Panc1 (cell line): ENCODE measurements at regions not wholly inside any gene's neighbourhood (a gene's known extent, or its start where the extent isn't known, plus 50 kb on each side); places are given as distances from the start of the nearest gene placed in this dataset.

Source experiments
- CTCF ChIP-seq: fragments of 450-650 bp; IDR thresholded peaks from 2 replicates; pipeline ENCODE4 v1.5.1; 2017; ENCODE audit warnings: mild to moderate bottlenecking
- REST ChIP-seq, 2 experiments: IDR thresholded peaks; 2 replicates each; pipeline ENCODE4 v1.6.1; 2011 to 2012; ENCODE audit warnings: low read depth in 2 of 2, control low read depth in 1 of 2, low read length in 1 of 2, mild to moderate bottlenecking in 1 of 2, moderate library complexity in 1 of 2; ENCODE audit not compliant: insufficient read depth in 1 of 2

- TF ChIP-seq CTCF, result no peak
- no peak for TF ChIP-seq REST (IDR thresholded peaks at IDR 0.05; ENCODE audit: insufficient read depth in 1 of 2, low read depth in 2 of 2, low read length in 1 of 2)
Measured at GRCh38 chr1:95382000-95382786, 148.2 kb downstream of the RWDD3 start.
